H1 (cell line): ENCODE measurements at regions not wholly inside any gene's neighbourhood (a gene's known extent, or its start where the extent isn't known, plus 50 kb on each side); places are given as distances from the start of the nearest gene placed in this dataset.

Experiments used
- CTCF ChIA-PET: fragments of 300-600 bp; sonication (Branson Sonifier 250); formaldehyde crosslinking; loops from one replicate; lab custom pipeline; 2021; ENCODE audit not compliant: partially characterized antibody; lab: Charles Lee
- POLR2A ChIA-PET: fragments of 300-600 bp; sonication (Branson Sonifier 250); formaldehyde crosslinking; loops from one replicate; lab custom pipeline; 2021; ENCODE audit warnings: inconsistent platforms; ENCODE audit not compliant: partially characterized antibody; lab: Charles Lee
- DNase-seq, 2 experiments: peaks; one replicate each; pipeline versions ENCODE4 v3.0.0 to v3.0.0-alpha.2; 2010 to 2022; ENCODE audit warnings: low spot score in 2 of 2, low read depth in 1 of 2, mixed read lengths in 1 of 2
- FAIRE-seq: peaks from 2 replicates; lab custom pipeline; 2011; peaks lifted over from hg19 to GRCh38; lab: Jason Lieb, UNC
- H2AFZ ChIP-seq: 2 replicates; pipeline ENCODE4 v1.8.1; 2012; ENCODE audit warnings: low read length, inconsistent platforms
- H2AK5ac ChIP-seq: 2 replicates; pipeline ENCODE4 v1.6.1; 2013; ENCODE audit warnings: low read depth, low read length
- H2BK120ac ChIP-seq: replicated peaks from 2 replicates; pipeline ENCODE3; 2013; ENCODE audit warnings: low read depth, low read length, inconsistent platforms
- H2BK12ac ChIP-seq: 2 replicates; pipeline ENCODE4 v1.6.1; 2013; ENCODE audit warnings: low read depth, low read length
- H2BK15ac ChIP-seq: 2 replicates; pipeline ENCODE4 v1.6.1; 2013; ENCODE audit warnings: low read length
- H2BK20ac ChIP-seq: 2 replicates; pipeline ENCODE4 v1.6.1; 2013; ENCODE audit warnings: low read length
- H2BK5ac ChIP-seq: 2 replicates; pipeline ENCODE4 v1.6.1; 2013; ENCODE audit warnings: low read depth, low read length
- H3K14ac ChIP-seq: 2 replicates; pipeline ENCODE4 v1.6.1; 2013; ENCODE audit warnings: inconsistent platforms; ENCODE audit not compliant: insufficient read length
- H3K18ac ChIP-seq: 2 replicates; pipeline ENCODE4 v1.6.1; 2013; ENCODE audit warnings: low read length; ENCODE audit errors: extremely low read depth
- H3K23ac ChIP-seq: 2 replicates; pipeline ENCODE4 v1.6.1; 2013; ENCODE audit warnings: inconsistent platforms; ENCODE audit not compliant: insufficient read length
- H3K23me2 ChIP-seq: 2 replicates; pipeline ENCODE4 v1.6.1; 2013; ENCODE audit warnings: low read depth, low read length
- H3K27ac ChIP-seq: 2 replicates; pipeline ENCODE4 v1.6.1; 2011; ENCODE audit warnings: low read depth, low read length, inconsistent platforms
- H3K27me3 ChIP-seq, 4 experiments: replicated peaks in 1 of 4; 1 replicate in 1 of 4; 2 replicates in 3 of 4; pipeline versions ENCODE4 v1.6.1 to v1.8.1; 2011 to 2013; ENCODE audit warnings: low read length in 3 of 4, mild to moderate bottlenecking in 3 of 4, inconsistent platforms in 2 of 4, mixed read lengths in 2 of 4, moderate library complexity in 1 of 4; ENCODE audit not compliant: control insufficient read depth in 3 of 4, insufficient read depth in 3 of 4; ENCODE audit errors: extremely low read depth in 1 of 4
- H3K36me3 ChIP-seq, 4 experiments: 2 replicates each; pipeline versions ENCODE4 v1.6.1 to v1.8.1; 2011 to 2013; ENCODE audit warnings: mild to moderate bottlenecking in 4 of 4, low read length in 3 of 4, moderate library complexity in 2 of 4, control low read depth in 1 of 4, inconsistent platforms in 1 of 4; ENCODE audit not compliant: insufficient read depth in 4 of 4, control insufficient read depth in 2 of 4
- H3K4ac ChIP-seq: replicated peaks from 2 replicates; pipeline ENCODE3; 2013; ENCODE audit warnings: low read length, low read depth, mixed read lengths, inconsistent platforms; ENCODE audit not compliant: insufficient read length
- H3K4me1 ChIP-seq, 4 experiments: replicated peaks in 1 of 4; 1 replicate in 1 of 4; 2 replicates in 3 of 4; pipeline versions ENCODE4 v1.6.1 to v1.8.1; 2011 to 2013; ENCODE audit warnings: low read length in 3 of 4, inconsistent platforms in 2 of 4, mixed read lengths in 1 of 4; ENCODE audit not compliant: insufficient read depth in 4 of 4, control insufficient read depth in 3 of 4
- H3K4me2 ChIP-seq, 2 experiments: 2 replicates each; pipeline versions ENCODE4 v1.6.1 to v1.8.1; 2011 to 2013; ENCODE audit warnings: low read depth in 2 of 2, low read length in 2 of 2, control low read depth in 1 of 2, inconsistent platforms in 1 of 2, mild to moderate bottlenecking in 1 of 2; ENCODE audit not compliant: insufficient read depth in 1 of 2
- H3K4me3 ChIP-seq, 4 experiments: fragments of 200-600, 300-600 bp in 1 of 4; sonication (generic), shearing (Covaris generic), sonication (Bioruptor Twin) in 1 of 4; 2 replicates each; pipeline versions ENCODE4 v1.5.1 to v1.8.1; 2011 to 2016; ENCODE audit warnings: low read length in 4 of 4, low read depth in 3 of 4, control low read depth in 2 of 4, inconsistent platforms in 2 of 4, mild to moderate bottlenecking in 2 of 4, mixed read lengths in 1 of 4, moderate library complexity in 1 of 4; ENCODE audit not compliant: insufficient read depth in 2 of 4; ENCODE audit errors: extremely low read depth in 1 of 4
- H3K56ac ChIP-seq: replicated peaks from 2 replicates; pipeline ENCODE3; 2013; ENCODE audit warnings: low read depth, mild to moderate bottlenecking, mixed read lengths, low read length, inconsistent platforms; ENCODE audit not compliant: insufficient read length
- H3K79me1 ChIP-seq: 2 replicates; pipeline ENCODE4 v1.6.1; 2013; ENCODE audit warnings: low read depth, low read length, control low read depth
- H3K79me2 ChIP-seq, 2 experiments: 2 replicates each; pipeline versions ENCODE4 v1.6.1 to v1.8.1; 2012 to 2013; ENCODE audit warnings: low read length in 2 of 2, mild to moderate bottlenecking in 2 of 2, inconsistent platforms in 1 of 2; ENCODE audit not compliant: insufficient read depth in 2 of 2, control insufficient read depth in 1 of 2
- H3K9ac ChIP-seq, 4 experiments: replicated peaks in 1 of 4; 1 replicate in 1 of 4; 2 replicates in 3 of 4; pipeline versions ENCODE4 v1.6.1 to v1.8.1; 2011 to 2013; ENCODE audit warnings: low read depth in 3 of 4, low read length in 3 of 4, control low read depth in 2 of 4, mild to moderate bottlenecking in 2 of 4, moderate library complexity in 2 of 4, inconsistent platforms in 1 of 4; ENCODE audit errors: extremely low read depth in 1 of 4
- H3K9me3 ChIP-seq, 2 experiments: 2 replicates each; pipeline versions ENCODE4 v1.6.1 to v1.8.1; 2012 to 2013; ENCODE audit warnings: mild to moderate bottlenecking in 2 of 2, moderate library complexity in 2 of 2, control low read depth in 1 of 2, inconsistent platforms in 1 of 2, low read depth in 1 of 2, low read length in 1 of 2, mixed read lengths in 1 of 2; ENCODE audit not compliant: insufficient read depth in 2 of 2
- H4K20me1 ChIP-seq, 2 experiments: replicated peaks in 1 of 2; 2 replicates each; pipeline versions ENCODE3 to v1.8.1; 2011 to 2013; ENCODE audit warnings: inconsistent platforms in 2 of 2, low read length in 2 of 2, mild to moderate bottlenecking in 1 of 2; ENCODE audit not compliant: insufficient read depth in 2 of 2, control insufficient read depth in 1 of 2
- H4K5ac ChIP-seq: 2 replicates; pipeline ENCODE4 v1.6.1; 2013; ENCODE audit warnings: low read length, low read depth, mixed read lengths, inconsistent platforms; ENCODE audit not compliant: insufficient read length
- H4K8ac ChIP-seq: 2 replicates; pipeline ENCODE4 v1.8.0; 2013; ENCODE audit warnings: mild to moderate bottlenecking, moderate library complexity, low read length, inconsistent platforms; ENCODE audit not compliant: insufficient read depth; ENCODE audit errors: extremely low read depth
- H4K91ac ChIP-seq: replicated peaks from 2 replicates; pipeline ENCODE3; 2013; ENCODE audit warnings: low read length, mixed read lengths, inconsistent platforms; ENCODE audit not compliant: insufficient read length
- ATF2 ChIP-seq: IDR thresholded peaks from 2 replicates; pipeline ENCODE4 v1.6.1; 2012; ENCODE audit warnings: low read length, inconsistent platforms
- CREB1 ChIP-seq: IDR thresholded peaks from 2 replicates; pipeline ENCODE4 v1.6.1; 2012; ENCODE audit warnings: inconsistent platforms
- CTBP2 ChIP-seq: IDR thresholded peaks from 2 replicates; pipeline ENCODE4 v1.7.0; 2011; ENCODE audit warnings: borderline replicate concordance, mild to moderate bottlenecking, moderate library complexity, mixed read lengths, low read length; ENCODE audit not compliant: insufficient read depth, insufficient read length
- EGR1 ChIP-seq: IDR thresholded peaks from 2 replicates; pipeline ENCODE4 v1.6.1; 2011; ENCODE audit warnings: low read depth, low read length, borderline replicate concordance
- GTF2F1 ChIP-seq: IDR thresholded peaks from 2 replicates; pipeline ENCODE4 v1.6.1; 2012; ENCODE audit warnings: low read depth, low read length, improper control_type of control experiment, borderline replicate concordance
- HDAC2 ChIP-seq, 2 experiments: fragments of 300-600 bp in 1 of 2; sonication (generic) in 1 of 2; IDR thresholded peaks; 2 replicates each; pipeline ENCODE4 v1.6.1; 2011 to 2012; ENCODE audit warnings: low read depth in 2 of 2, low read length in 2 of 2, mild to moderate bottlenecking in 2 of 2, moderate library complexity in 2 of 2, borderline replicate concordance in 1 of 2, inconsistent platforms in 1 of 2
- KDM4A ChIP-seq: IDR thresholded peaks from one replicate; pipeline ENCODE4 v1.7.1; 2012; ENCODE audit warnings: low read depth, mild to moderate bottlenecking, moderate library complexity, low read length, inconsistent platforms; ENCODE audit not compliant: severe bottlenecking
- POLR2A ChIP-seq, 2 experiments: IDR thresholded peaks; 1 replicate in 1 of 2; 2 replicates in 1 of 2; pipeline ENCODE4 v1.6.1; 2011; ENCODE audit warnings: low read depth in 2 of 2, low read length in 2 of 2, mild to moderate bottlenecking in 2 of 2; ENCODE audit errors: control extremely low read depth in 1 of 2
- SIN3A ChIP-seq, 2 experiments: IDR thresholded peaks in 1 of 2; conservative IDR thresholded peaks in 1 of 2; 2 replicates each; pipeline ENCODE4 v1.6.1; 2011 to 2012; ENCODE audit warnings: low read length in 2 of 2, improper control_type of control experiment in 1 of 2, low read depth in 1 of 2, mild to moderate bottlenecking in 1 of 2
- SIX5 ChIP-seq: IDR thresholded peaks from 2 replicates; pipeline ENCODE4 v1.6.1; 2011; ENCODE audit warnings: mild to moderate bottlenecking, low read depth, low read length
- SP1 ChIP-seq: IDR thresholded peaks from 2 replicates; pipeline ENCODE4 v1.6.1; 2011; ENCODE audit warnings: low read depth, low read length
- TBP ChIP-seq: IDR thresholded peaks from 2 replicates; pipeline ENCODE4 v1.6.1; 2011; ENCODE audit warnings: low read depth, low read length, improper control_type of control experiment
- YY1 ChIP-seq: IDR thresholded peaks from 2 replicates; pipeline ENCODE4 v1.6.1; 2011; ENCODE audit warnings: low read depth, mild to moderate bottlenecking, low read length
- ZNF274 ChIP-seq: IDR thresholded peaks from 2 replicates; pipeline ENCODE4 v1.7.0; 2012; ENCODE audit warnings: low read length, borderline replicate concordance; ENCODE audit errors: extremely low read depth
- WGBS, 2 experiments: shearing (Covaris generic) in 1 of 2; methylation state at CpG; one replicate each; pipeline versions ENCODE4 v1.1.6 to v1.1.7; 2013 to 2015; ENCODE audit warnings: low lambda C conversion rate in 2 of 2, mixed read lengths in 2 of 2, inconsistent platforms in 1 of 2, low coverage in 1 of 2, missing lambda C conversion rate in 1 of 2; ENCODE audit not compliant: insufficient replicate concordance in 2 of 2, insufficient coverage in 1 of 2, insufficient read length in 1 of 2; ENCODE audit errors: extremely low coverage in 1 of 2, missing lambda C conversion rate in 1 of 2; 5-methylcytosine and 5-hydroxymethylcytosine counted together

- POLR2A ChIA-PET = no interaction called here
- H2AK5ac ChIP-seq = no peak overlapping the region
- no peak overlapping the region for H2BK15ac ChIP-seq
- no peak overlapping the region for H3K4me2 ChIP-seq
- no peak overlapping the region for H3K27ac ChIP-seq
- DNase-seq (no peak), FAIRE-seq (no peak)
- no peak overlapping the region for H3K23ac ChIP-seq
- H3K23me2 ChIP-seq = no peaks in the 10 kb centered on the region
- no peak overlapping the region for H3K4ac ChIP-seq
- no peak overlapping the region for H4K8ac ChIP-seq
- no peak overlapping the region for H3K9ac ChIP-seq
- no peaks in the 10 kb centered on the region for H3K79me1 ChIP-seq
- H3K27me3 ChIP-seq = no peaks in the 10 kb centered on the region
- no peaks in the 10 kb centered on the region for H3K79me2 ChIP-seq
- H3K4me3 ChIP-seq = no peak overlapping the region
- no peak overlapping the region for H2BK20ac ChIP-seq
- no peak overlapping the region for H2BK120ac ChIP-seq
- H3K9me3 ChIP-seq = no peaks in the 10 kb centered on the region
- H4K5ac ChIP-seq = no peak overlapping the region
- no peak overlapping the region for H4K91ac ChIP-seq
- H3K36me3 ChIP-seq = no peaks in the 10 kb centered on the region
- no peak overlapping the region for H3K14ac ChIP-seq
- 82% methylated on average over 4 of the region's 4 CpGs; no CpG with 5 or more reads in 1 of the 2 experiments for WGBS, 2 experiments
- no peak overlapping the region for H3K18ac ChIP-seq
- CTCF ChIA-PET = interaction anchor here (1.0 to 1.9 kb wide), 2 partner anchors 8 to 48 kb away, joined by 3 to 5 read pairs; no protein-coding TSS in a partner anchor
- H2BK5ac ChIP-seq = no peak overlapping the region
- no peak overlapping the region for H3K56ac ChIP-seq
- H2AFZ ChIP-seq = peak overlapping the region; percentile 74; the same call in 1 of the 2 replicates
- H3K4me1 ChIP-seq = no peaks in the 10 kb centered on the region
- no peak overlapping the region for H2BK12ac ChIP-seq
- H4K20me1 ChIP-seq = no peaks in the 10 kb centered on the region
- TF ChIP-seq KDM4A (no peak), YY1 (no peak), CTBP2 (no peak), SIX5 (no peak), EGR1 (no peak), POLR2A (IDR thresholded peaks at IDR 0.05; ENCODE audit: control extremely low read depth in 1 of 2, low read depth in 2 of 2, low read length in 2 of 2) (no peak), SIN3A (conservative IDR thresholded peaks at IDR 0.05 in 1 of 2, IDR thresholded peaks at IDR 0.05 in 1 of 2; ENCODE audit: low read depth in 1 of 2, low read length in 2 of 2) (no peak), SP1 (no peak), HDAC2 (IDR thresholded peaks at IDR 0.05; ENCODE audit: borderline replicate concordance in 1 of 2, low read depth in 2 of 2, low read length in 2 of 2) (no peak), GTF2F1 (no peak), ZNF274 (no peak), TBP (no peak), ATF2 (no peak), CREB1 (no peak)
Measured at GRCh38 chr6:24016857-24017256, 109.2 kb upstream of the NRSN1 start.
